Erythroblast (primary cell): ENCODE measurements at regions not wholly inside any gene's neighbourhood (a gene's known extent, or its start where the extent isn't known, plus 50 kb on each side); places are given as distances from the start of the nearest gene placed in this dataset.

Experiments used
- GATA1 ChIP-seq: IDR thresholded peaks from 2 replicates; pipeline ENCODE4 v1.6.1; 2011; ENCODE audit warnings: low read depth, mild to moderate bottlenecking, control low read depth, low read length, moderate library complexity
- POLR2A ChIP-seq: IDR thresholded peaks from 2 replicates; pipeline ENCODE4 v1.6.1; 2011; ENCODE audit warnings: mild to moderate bottlenecking, low read length

- TF ChIP-seq POLR2A (no peak), GATA1 (no peak)
Observed at GRCh38 chr16:76035689-76036088, 241.5 kb upstream of the CNTNAP4 start.
